Glutamatergic neuron (in vitro differentiated cells): ENCODE measurements at regions not wholly inside any gene's neighbourhood (a gene's known extent, or its start where the extent isn't known, plus 50 kb on each side); places are given as distances from the start of the nearest gene placed in this dataset.

Source experiments
- DNase-seq: peaks from one replicate; pipeline ENCODE4 v3.0.0; 2022
- H3K27ac Mint-ChIP-seq: one replicate; pipeline ENCODE4 v1.8.0; 2020; ENCODE audit warnings: mild to moderate bottlenecking, mixed read lengths, inconsistent platforms; ENCODE audit not compliant: unreplicated experiment
- H3K27me3 Mint-ChIP-seq: one replicate; pipeline ENCODE4 v1.8.0; 2020; ENCODE audit warnings: mild to moderate bottlenecking, moderate library complexity, mixed read lengths, inconsistent platforms; ENCODE audit not compliant: unreplicated experiment
- H3K36me3 Mint-ChIP-seq: one replicate; pipeline ENCODE4 v1.8.0; 2020; ENCODE audit warnings: mild to moderate bottlenecking, mixed read lengths, inconsistent platforms; ENCODE audit not compliant: unreplicated experiment
- H3K4me1 Mint-ChIP-seq: one replicate; pipeline ENCODE4 v1.8.0; 2020; ENCODE audit warnings: mild to moderate bottlenecking, low read depth, mixed read lengths, inconsistent platforms; ENCODE audit not compliant: unreplicated experiment
- H3K4me3 Mint-ChIP-seq: one replicate; pipeline ENCODE4 v1.8.0; 2020; ENCODE audit warnings: mild to moderate bottlenecking, mixed read lengths, inconsistent platforms; ENCODE audit not compliant: unreplicated experiment
- H3K9me3 Mint-ChIP-seq: one replicate; pipeline ENCODE4 v1.8.0; 2020; ENCODE audit warnings: mild to moderate bottlenecking, moderate library complexity, mixed read lengths, inconsistent platforms; ENCODE audit not compliant: unreplicated experiment
- TF ChIP-seq, protein P1 (sequence below): fragments of 200-600 bp; sonication (generic); IDR thresholded peaks from one replicate; pipeline ENCODE4 v1.5.0; 2021; ENCODE audit not compliant: partially characterized antibody, unreplicated experiment

DNA sequence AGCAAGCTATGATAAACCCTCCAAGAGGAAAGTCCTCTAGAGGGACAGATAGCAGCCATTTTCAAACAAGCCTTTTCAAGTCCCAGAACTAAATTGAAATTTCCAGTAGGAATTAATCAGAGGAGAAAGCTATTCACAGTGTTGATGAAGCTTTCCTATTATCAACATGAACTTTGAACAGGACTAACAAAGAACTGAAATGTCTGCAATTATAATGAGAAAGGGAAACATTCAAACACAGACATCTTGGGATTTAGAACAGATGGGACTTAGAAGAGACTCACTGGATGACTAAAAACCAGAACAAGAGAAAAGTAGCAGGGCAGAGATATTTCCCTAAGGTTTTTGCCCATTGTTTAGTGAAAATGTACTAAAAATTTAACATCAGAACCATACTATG is 622.1 kb upstream of the UBE2E2 start:
- H3K9me3 Mint-ChIP-seq = no peaks in the 10 kb centered on the region
- TF ChIP-seq, protein P1, sequence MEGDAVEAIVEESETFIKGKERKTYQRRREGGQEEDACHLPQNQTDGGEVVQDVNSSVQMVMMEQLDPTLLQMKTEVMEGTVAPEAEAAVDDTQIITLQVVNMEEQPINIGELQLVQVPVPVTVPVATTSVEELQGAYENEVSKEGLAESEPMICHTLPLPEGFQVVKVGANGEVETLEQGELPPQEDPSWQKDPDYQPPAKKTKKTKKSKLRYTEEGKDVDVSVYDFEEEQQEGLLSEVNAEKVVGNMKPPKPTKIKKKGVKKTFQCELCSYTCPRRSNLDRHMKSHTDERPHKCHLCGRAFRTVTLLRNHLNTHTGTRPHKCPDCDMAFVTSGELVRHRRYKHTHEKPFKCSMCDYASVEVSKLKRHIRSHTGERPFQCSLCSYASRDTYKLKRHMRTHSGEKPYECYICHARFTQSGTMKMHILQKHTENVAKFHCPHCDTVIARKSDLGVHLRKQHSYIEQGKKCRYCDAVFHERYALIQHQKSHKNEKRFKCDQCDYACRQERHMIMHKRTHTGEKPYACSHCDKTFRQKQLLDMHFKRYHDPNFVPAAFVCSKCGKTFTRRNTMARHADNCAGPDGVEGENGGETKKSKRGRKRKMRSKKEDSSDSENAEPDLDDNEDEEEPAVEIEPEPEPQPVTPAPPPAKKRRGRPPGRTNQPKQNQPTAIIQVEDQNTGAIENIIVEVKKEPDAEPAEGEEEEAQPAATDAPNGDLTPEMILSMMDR = no peak
- peaks cover 5% of the 10 kb centered on the region for H3K4me1 Mint-ChIP-seq
- DNase-seq = no peak
- no peak overlapping the region for H3K4me3 Mint-ChIP-seq
- H3K27ac Mint-ChIP-seq = no peak overlapping the region
- no peaks in the 10 kb centered on the region for H3K27me3 Mint-ChIP-seq
- no peaks in the 10 kb centered on the region for H3K36me3 Mint-ChIP-seq

DNA sequence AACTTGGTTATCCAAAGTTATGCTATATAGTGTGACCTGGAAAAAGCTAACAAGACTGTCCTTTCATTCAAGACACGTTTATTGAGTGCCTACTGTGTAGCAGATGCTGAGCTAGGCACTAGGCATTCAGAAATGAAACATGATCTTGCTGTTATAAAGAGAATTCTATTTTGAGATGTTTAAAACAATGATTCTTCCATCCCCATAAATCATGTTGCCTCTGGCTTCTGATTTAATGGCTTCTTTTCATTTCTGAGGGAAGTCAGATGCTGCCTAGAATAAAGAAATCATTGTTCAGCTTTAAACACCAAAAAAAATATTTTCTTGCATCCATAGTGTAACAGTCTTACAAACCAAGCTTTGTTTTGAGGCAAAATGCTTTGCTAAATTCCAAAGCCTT is 620.9 kb upstream of the UBE2E2 start:
- no peak overlapping the region for H3K27ac Mint-ChIP-seq
- peaks cover 6% of the 10 kb centered on the region for H3K4me1 Mint-ChIP-seq

DNA sequence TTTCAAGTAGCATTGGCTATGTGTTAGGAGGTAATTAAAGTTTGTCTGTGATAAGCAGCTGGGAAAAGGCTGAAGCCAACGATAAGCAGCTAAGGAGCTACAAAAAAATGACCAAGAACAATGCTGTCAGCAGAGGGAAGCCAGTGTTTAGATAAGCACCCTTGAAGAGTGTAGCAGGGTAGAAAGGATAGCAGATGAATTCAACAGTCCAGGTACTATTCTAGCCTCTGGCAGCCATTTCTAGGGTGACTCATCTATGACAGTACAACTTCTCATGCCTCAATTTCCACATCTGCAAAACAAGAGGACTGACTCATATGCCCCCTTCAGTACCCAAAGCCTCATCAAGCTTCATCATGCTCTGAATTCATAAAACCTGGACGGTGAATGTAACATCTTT is 617.6 kb upstream of the UBE2E2 start:
- TF ChIP-seq, protein P1 = no peak
- Mint-ChIP-seq H3K4me3 (no peak overlapping the region), H3K27me3 (no peaks in the 10 kb centered on the region), H3K27ac (no peak overlapping the region), H3K9me3 (no peaks in the 10 kb centered on the region), H3K36me3 (no peaks in the 10 kb centered on the region), H3K4me1 (peaks cover 6% of the 10 kb centered on the region)
- no peak for DNase-seq

More for the DNA sequence above, 620.9 kb upstream of the UBE2E2 start:
- H3K27me3 Mint-ChIP-seq = no peaks in the 10 kb centered on the region
- no peaks in the 10 kb centered on the region for H3K36me3 Mint-ChIP-seq
- no peak overlapping the region for H3K4me3 Mint-ChIP-seq
- H3K9me3 Mint-ChIP-seq = no peaks in the 10 kb centered on the region
- TF ChIP-seq, protein P1 = no peak
- DNase-seq = no peak

DNA sequence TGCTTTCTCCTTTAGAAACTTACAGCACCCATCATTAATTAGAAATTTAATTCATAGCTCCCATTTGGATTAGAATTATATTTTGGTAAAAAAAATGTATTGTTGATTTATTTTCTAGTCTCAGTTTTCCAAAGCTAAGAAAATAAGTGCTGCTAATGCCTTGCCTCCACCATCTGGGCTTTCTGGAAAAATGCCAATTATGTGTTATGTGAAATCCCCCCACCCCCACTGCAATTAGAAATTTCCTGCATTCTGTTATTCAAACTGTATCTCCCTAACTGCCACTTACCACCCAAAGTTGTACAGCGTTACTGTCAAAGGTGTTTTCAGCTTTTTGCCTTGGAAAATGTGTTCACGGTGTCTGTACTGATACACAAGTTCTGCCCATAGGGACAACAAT is 617.2 kb upstream of the UBE2E2 start:
- Mint-ChIP-seq H3K36me3 (no peaks in the 10 kb centered on the region), H3K27me3 (no peaks in the 10 kb centered on the region), H3K4me3 (no peak overlapping the region), H3K4me1 (peaks cover 6% of the 10 kb centered on the region), H3K27ac (no peak overlapping the region), H3K9me3 (no peaks in the 10 kb centered on the region)
- no peak for DNase-seq
- TF ChIP-seq, protein P1 = no peak

DNA sequence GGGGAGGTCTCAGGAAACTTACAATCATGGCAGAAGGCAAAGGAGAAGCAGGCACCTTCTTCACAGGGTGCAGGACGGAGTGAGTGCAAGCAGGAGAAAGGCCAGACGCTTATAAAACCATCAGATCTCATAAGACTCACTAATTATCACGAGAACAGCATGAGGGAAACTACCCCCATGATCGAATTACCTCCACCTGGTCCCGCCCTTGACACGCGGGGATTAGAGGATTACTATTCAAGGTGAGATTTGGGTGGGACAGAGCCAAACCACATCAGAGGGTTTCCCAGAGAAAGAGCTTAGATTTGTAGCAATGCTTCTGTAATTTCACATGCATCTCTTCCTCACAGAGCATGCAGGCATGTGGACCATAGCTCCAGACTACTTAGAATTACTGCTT is 615.7 kb upstream of the UBE2E2 start:
- Mint-ChIP-seq H3K27me3 (no peaks in the 10 kb centered on the region), H3K9me3 (no peaks in the 10 kb centered on the region), H3K36me3 (no peaks in the 10 kb centered on the region), H3K4me3 (no peak overlapping the region), H3K27ac (no peak overlapping the region), H3K4me1 (peaks cover 3% of the 10 kb centered on the region)
- TF ChIP-seq, protein P1 = no peak
- no peak for DNase-seq
